GM18870 (cell line): ENCODE measurements at regions not wholly inside any gene's neighbourhood (a gene's known extent, or its start where the extent isn't known, plus 50 kb on each side); places are given as distances from the start of the nearest gene placed in this dataset.

Experiments used
- ATAC-seq: cut with Tn5 transposase; IDR thresholded peaks from one replicate; pipeline ENCODE4 v1.9.1; 2021; ENCODE audit warnings: moderate library complexity; ENCODE audit not compliant: unreplicated experiment

DNA sequence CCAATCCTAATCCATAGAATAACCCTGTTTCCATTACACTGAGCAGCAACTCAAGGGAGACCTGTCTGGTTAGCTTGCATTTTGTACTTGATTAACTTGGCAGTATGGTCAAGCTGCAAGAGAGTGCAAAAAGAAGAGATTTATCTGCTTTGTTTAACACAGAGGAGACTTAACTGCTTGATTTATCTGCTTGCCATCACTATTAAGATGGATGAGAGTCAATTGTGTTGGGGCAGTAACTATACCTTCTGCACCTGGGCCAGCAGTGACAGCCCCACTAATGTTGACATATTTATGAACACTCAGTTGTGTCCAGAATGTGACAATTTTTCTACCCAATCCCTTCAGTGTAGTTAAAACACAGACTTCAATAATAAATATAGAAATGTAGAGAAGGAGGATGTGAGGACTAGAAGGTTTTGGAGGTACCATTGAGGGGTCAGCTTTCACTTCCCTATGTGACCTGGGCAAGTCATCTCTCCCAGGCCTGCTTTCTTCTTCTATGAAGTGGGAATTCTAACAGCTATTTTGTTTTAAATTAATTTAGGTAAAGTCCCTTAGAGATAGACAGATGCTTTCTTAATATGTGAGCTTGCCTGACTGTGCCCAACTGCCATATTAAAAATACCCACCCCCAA, 159.1 kb upstream of the KCNK2 start:
- peak; percentile 41 for ATAC-seq

DNA sequence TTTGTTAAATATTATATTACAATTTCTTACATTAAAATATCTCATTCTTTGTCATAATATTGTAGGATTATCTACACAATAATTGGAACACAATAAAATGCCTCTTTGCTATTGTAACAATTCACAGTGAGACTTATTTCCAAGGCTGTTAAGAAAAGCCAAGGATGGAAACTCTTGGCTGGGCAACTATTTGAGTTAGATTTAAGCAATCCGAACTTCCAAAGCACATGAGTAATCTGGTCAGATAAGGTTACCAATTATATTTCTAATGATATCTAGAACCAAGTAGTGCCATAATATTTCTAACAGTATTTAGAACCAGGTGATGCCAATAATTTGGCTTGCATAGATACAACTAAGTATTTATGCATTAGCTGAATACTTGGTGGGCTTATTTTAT, 154.7 kb upstream of the KCNK2 start:
- ATAC-seq: no peak

DNA sequence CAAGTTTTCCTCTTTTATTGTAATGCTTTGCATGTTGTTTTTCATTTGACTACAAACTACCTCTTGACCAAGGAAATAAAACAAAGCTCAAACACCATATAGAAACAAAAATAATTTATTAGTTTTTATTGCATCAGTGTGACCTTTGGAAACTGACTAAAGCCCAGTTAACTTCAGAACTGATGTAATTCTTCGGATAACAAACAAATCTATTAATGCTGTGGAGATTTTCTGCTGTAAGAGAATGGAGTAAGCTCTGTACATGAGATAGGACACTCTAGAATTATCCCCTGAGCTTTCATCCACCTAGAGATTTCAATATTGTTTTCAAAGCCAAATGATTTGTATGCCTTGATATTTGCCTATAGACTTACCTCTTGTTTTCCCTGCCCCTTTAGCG, 154.0 kb upstream of the KCNK2 start:
- ATAC-seq: no peak

- ATAC-seq: no peak
Measured at GRCh38 chr1:214933375-214933774, 149.2 kb upstream of the KCNK2 start.

DNA sequence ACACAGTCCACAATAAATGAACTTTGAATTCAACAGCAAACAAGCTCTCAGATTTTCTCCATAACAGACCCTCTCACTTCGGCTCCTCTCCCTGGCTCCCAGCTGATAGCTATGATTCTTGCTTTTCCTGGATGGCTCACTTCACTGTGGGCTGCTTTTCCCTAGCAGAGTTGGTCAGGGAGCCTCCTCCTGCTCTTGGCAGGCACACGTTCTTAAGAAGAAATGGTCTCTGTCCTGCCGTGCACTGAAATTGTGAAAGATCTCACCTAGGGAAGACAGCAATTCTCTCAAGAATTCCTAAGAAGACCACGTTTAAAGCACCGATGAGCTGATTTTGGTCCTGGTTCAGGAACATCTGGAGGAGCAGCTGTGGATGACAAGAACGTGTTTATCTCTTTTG, 148.5 kb upstream of the KCNK2 start:
- no peak for ATAC-seq

GRCh38 chr1:214935258-214935657, 147.3 kb upstream of the KCNK2 start:
- no peak for ATAC-seq

- ATAC-seq: no peak
Measured at GRCh38 chr1:214939180-214939579, 143.4 kb upstream of the KCNK2 start.

DNA sequence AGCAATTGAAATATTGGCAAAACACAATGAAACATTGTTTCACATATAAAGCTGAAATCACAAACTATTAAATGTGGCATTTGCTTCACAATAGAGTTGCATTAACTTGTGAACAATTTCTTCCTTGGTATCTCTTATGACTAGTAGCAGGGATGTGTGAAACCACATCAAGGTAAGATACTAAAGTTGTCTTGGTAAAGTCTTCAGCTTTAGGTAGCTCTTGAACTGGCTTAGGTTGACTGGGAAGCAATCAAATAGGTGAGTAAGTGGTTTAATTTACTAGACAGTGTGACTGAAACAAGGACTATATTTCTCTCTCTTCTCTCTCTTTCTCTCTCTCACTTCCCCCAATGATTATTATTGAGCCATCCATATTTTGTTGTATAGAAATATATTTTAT, 141.5 kb upstream of the KCNK2 start:
- no peak for ATAC-seq

- no peak for ATAC-seq
Measured at GRCh38 chr1:214943054-214943453, 139.5 kb upstream of the KCNK2 start.

GRCh38 chr1:214946615-214947014, 135.9 kb upstream of the KCNK2 start:
- no peak for ATAC-seq

DNA sequence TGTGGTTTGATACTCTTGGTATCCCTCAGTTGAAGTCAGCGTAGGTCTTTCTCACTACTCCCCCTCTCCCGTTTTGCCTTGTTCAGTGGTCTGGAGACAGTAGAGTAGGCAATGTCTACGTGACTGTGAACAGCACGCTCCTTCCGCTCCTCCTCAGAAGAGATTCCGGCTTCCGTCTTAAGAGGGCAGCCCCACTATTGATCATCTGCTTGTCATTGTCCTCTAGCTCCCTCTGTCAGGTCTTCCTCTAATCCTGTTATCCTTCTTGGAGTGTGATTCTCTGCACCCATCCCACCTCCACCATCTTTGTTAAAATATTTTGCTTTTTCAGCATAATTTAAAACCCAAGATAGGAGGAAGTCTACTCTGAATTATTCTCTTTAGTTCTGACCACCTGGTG, 129.9 kb upstream of the KCNK2 start:
- ATAC-seq: no peak

- ATAC-seq: no peak
Measured at GRCh38 chr1:214953901-214954616, 128.5 kb upstream of the KCNK2 start.

- ATAC-seq: no peak
Measured at GRCh38 chr1:214954617-214954949, 128.0 kb upstream of the KCNK2 start.

- ATAC-seq: no peak
Measured at GRCh38 chr1:214957330-214958137, 125.0 kb upstream of the KCNK2 start.

- ATAC-seq: no peak
Measured at GRCh38 chr1:214958486-214958885, 124.1 kb upstream of the KCNK2 start.

DNA sequence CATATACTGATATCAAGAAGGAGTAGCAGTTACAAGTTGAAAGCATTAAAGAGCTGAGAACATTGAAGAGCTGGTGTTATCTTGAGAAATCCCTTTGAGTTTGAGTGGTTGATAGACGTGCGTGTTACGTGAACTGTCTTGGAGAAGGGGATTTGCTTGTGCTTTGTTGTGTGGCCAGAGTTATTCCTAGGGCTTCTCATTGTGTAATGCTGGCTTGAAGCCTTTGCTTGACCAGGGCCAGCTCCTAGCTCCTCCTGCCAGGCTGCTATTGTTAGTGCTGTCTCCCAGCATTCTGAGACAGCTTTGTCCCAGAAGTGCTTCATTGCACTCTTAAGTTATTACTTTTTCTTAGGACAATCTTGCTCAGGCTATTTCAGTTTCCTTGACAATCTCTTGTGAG, 116.2 kb upstream of the KCNK2 start:
- ATAC-seq: no peak

DNA sequence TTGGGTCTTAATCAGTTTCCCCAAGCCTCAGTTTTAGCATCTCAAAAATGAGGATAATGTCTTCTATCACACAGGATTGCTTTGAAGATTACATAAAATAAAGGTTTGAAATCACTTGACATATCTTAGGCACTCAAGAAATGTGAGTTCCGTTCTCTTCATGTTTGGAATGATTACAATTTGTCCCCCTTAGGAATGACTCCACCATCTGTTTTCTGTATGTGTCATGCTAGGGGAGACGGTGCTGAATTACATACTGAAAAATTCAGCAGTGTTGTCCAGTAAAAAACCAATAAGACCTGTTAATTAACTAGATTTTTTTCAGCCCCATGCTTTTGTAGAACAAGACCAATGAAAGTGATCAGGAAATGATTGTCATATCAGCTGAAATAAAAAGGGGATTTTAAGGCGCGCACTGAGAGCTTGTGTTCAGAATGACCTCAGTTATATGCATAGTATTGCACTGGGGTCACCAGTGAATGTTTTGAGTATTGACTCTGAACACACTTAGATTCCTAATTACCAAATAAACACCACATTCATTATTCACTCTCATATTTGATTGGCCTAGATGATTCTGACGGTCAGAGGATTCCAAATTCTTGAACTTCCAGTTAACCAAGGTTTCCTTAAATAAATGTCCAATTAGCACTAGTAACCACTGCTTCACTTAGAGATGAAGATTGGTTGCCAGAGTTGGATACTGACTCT, 114.5 kb upstream of the KCNK2 start:
- no peak for ATAC-seq

DNA sequence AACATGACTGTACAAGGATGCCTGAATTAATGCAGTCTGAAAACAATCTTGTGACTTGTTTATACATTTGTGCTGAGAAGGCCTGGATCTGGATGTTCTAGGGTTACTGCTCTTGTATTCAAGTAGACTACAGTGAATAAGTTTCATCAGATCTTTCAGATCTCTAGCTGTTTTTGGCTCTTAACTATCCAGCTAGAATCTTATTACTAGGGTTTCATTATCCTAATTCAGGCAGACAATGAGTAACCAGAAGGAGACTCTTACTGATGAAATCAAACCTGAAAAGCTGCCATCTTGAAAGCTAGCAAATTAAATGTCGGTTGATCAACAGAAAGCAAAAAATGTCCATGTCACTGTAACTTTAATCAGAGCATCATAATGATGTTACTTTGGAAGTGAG, 112.5 kb upstream of the KCNK2 start:
- no peak for ATAC-seq

DNA sequence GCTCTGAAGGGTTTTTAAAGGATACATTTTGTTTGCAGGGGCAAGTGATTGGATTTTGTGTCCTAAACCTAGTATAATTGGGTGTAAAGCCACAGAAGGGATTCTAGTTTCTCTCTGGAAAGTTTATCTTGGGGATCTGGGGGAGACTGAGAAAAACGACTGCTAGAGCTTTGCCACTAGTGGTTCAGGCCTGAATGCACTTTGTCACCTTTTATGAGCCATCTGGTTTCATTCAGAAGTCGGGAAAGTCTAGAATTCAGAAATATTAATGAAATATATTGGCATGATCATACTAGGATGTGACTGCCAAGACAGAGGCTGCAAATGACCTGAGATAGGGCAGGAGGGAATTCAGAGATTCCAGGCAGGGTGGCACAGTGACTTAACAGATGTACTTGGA, 111.5 kb upstream of the KCNK2 start:
- no peak for ATAC-seq

- no peak for ATAC-seq
Measured at GRCh38 chr1:214974002-214974401, 108.5 kb upstream of the KCNK2 start.

DNA sequence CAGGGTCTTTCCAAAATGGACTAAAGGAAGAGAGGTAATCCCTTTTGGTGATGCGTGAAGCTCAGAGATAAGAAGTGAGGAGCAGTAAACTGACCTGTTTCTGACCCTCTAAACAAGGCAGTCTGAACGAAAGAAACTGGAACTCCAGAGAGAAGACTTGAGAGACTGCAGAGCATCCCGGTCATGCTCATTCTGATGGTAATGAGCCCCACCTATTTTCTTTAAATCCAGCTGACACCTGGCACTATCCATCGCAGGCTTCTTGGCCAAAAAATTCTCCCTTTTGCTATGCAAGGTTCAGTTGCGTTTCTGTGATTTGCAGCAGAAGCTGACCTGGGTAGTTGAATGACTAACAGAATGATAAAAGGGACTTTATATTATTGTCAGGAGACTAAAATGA, 105.9 kb upstream of the KCNK2 start:
- no peak for ATAC-seq

DNA sequence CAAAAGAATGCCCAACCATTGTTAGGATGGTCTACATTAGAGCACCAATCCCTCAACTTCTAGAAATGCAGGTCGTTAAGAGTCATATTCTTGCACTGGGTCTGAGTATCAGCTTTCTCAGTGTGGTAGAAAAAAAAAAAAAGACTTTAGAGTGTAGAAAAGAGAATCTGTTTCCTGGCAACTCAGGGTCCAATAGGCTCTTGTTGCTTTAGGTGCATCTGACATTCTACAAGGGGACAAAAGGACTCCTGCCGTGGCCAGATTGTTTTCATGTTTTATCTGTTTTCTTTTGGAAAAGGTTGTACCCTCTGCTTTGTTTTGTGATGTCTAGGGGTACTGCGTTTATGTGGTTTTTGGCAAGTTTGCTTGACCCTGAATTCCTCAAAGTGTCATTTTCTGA, 105.4 kb upstream of the KCNK2 start:
- no peak for ATAC-seq
